Activated CD8-positive, alpha-beta T cell treated with anti-CD3 and anti-CD28 coated beads for 36 hours (primary cell): ENCODE measurements at regions not wholly inside any gene's neighbourhood (a gene's known extent, or its start where the extent isn't known, plus 50 kb on each side); places are given as distances from the start of the nearest gene placed in this dataset.
A peak's percentile ranks its signal among the peaks of the same experiment; 100 is the strongest.

Experiments used
- ATAC-seq: fragments of 200-7000 bp; cut with Tn5 transposase; one replicate; pipeline ENCODE4 v1.10.0; 2021; ENCODE audit warnings: mild to moderate bottlenecking, moderate library complexity
- CTCF ChIA-PET: fragments of 350-600 bp; sonication (Branson Sonifier 250); formaldehyde crosslinking; loops from one replicate; lab custom pipeline; 2021; ENCODE audit warnings: antibody characterized with exemption; lab: Charles Lee
- POLR2A ChIA-PET: fragments of 350-600 bp; sonication (Branson Sonifier 250); formaldehyde crosslinking; loops from one replicate; lab custom pipeline; 2021; ENCODE audit warnings: antibody characterized with exemption; lab: Charles Lee
- DNase-seq: peaks from one replicate; pipeline ENCODE4 v3.0.0-alpha.2; 2020
- H3K27ac Mint-ChIP-seq: one replicate; pipeline ENCODE4 v1.8.0; 2021; ENCODE audit warnings: mild to moderate bottlenecking, mixed read lengths
- H3K27me3 Mint-ChIP-seq: one replicate; pipeline ENCODE4 v1.8.0; 2021; ENCODE audit warnings: mixed read lengths
- H3K36me3 Mint-ChIP-seq: one replicate; pipeline ENCODE4 v1.8.0; 2021; ENCODE audit warnings: low read depth, mixed read lengths
- H3K4me1 Mint-ChIP-seq: one replicate; pipeline ENCODE4 v1.8.0; 2021; ENCODE audit warnings: low read depth, mixed read lengths
- H3K4me3 Mint-ChIP-seq: one replicate; pipeline ENCODE4 v1.8.0; 2021; ENCODE audit warnings: mild to moderate bottlenecking, moderate library complexity, mixed read lengths
- H3K9me3 Mint-ChIP-seq: one replicate; pipeline ENCODE4 v1.8.0; 2021; ENCODE audit warnings: mixed read lengths
- intact Hi-C: fragments of 100-400 bp; cut with micrococcal nuclease; formaldehyde crosslinking; loops from one replicate; pipeline ENCODE4 v1.10.0; 2022
- TF ChIP-seq, protein P1 (sequence below): fragments of 200-600 bp; IDR thresholded peaks from one replicate; pipeline ENCODE4 v1.8.0; 2022; ENCODE audit warnings: antibody characterized with exemption, mild to moderate bottlenecking

GRCh38 chr17:5758651-5759050, 174.3 kb upstream of the NLRP1 start:
- DNase-seq: peak; percentile 7
- no peak for ATAC-seq
- Mint-ChIP-seq H3K9me3 (no peaks in the 10 kb centered on the region), H3K36me3 (no peaks in the 10 kb centered on the region), H3K27me3 (peaks cover 9% of the 10 kb centered on the region), H3K27ac (no peak overlapping the region), H3K4me3 (no peak overlapping the region), H3K4me1 (no peaks in the 10 kb centered on the region)
- CTCF ChIA-PET: no interaction called here
- intact Hi-C loops: no loop called here
- POLR2A ChIA-PET: interaction anchor here (0.5 kb wide), 1 partner anchor 18 kb away, joined by 4 read pairs; no protein-coding TSS in a partner anchor
- TF ChIP-seq, protein P1, sequence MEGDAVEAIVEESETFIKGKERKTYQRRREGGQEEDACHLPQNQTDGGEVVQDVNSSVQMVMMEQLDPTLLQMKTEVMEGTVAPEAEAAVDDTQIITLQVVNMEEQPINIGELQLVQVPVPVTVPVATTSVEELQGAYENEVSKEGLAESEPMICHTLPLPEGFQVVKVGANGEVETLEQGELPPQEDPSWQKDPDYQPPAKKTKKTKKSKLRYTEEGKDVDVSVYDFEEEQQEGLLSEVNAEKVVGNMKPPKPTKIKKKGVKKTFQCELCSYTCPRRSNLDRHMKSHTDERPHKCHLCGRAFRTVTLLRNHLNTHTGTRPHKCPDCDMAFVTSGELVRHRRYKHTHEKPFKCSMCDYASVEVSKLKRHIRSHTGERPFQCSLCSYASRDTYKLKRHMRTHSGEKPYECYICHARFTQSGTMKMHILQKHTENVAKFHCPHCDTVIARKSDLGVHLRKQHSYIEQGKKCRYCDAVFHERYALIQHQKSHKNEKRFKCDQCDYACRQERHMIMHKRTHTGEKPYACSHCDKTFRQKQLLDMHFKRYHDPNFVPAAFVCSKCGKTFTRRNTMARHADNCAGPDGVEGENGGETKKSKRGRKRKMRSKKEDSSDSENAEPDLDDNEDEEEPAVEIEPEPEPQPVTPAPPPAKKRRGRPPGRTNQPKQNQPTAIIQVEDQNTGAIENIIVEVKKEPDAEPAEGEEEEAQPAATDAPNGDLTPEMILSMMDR: no peak

GRCh38 chr17:5759501-5759925, 175.2 kb upstream of the NLRP1 start:
- TF ChIP-seq, protein P1: no peak

GRCh38 chr17:5762191-5762590, 177.9 kb upstream of the NLRP1 start:
- H3K4me3 Mint-ChIP-seq: no peak overlapping the region
- TF ChIP-seq, protein P1: no peak
- CTCF ChIA-PET: no interaction called here

More at GRCh38 chr17:5759501-5759925, 175.2 kb upstream of the NLRP1 start:
- ATAC-seq (no peak), DNase-seq (no peak)
- peaks cover 9% of the 10 kb centered on the region for H3K27me3 Mint-ChIP-seq
- ChIA-PET POLR2A (no interaction called here), CTCF (no interaction called here)
- H3K9me3 Mint-ChIP-seq: no peaks in the 10 kb centered on the region
- H3K4me1 Mint-ChIP-seq: no peaks in the 10 kb centered on the region
- H3K4me3 Mint-ChIP-seq: no peak overlapping the region
- H3K27ac Mint-ChIP-seq: no peak overlapping the region
- no peaks in the 10 kb centered on the region for H3K36me3 Mint-ChIP-seq
- intact Hi-C loops: no loop called here

DNA sequence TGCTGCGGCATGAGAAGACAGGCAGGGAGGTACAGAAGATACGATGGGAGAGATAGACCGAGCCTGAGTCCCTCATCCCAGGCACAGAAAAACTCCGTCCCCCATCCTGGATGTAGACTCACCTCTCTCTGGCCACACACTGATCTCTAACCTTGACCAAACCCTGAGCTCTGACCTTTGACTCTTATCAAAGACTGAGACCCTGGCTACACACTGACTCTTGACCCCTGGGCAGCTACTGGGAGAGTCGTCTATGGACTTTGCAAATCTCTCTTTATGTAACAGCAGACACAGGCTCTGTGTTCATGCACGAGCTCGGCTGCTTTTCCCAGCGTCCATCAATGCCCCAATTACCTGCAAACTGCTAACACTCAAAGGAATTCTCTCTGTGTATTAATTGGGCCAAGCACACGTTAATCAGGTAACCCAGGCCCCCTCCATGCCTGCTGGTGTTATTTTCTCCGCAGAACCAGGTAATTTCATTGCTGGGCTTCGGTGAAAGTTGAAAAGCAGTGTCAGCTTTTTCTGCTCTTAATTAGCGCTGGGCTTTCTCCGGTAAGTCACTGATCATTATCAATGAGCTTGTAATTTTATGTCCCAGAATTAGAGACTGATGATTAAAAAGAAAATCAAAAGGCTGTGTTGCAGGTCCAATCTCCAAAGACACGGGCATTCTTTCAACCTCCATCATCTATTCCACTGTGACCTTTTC, 179.4 kb upstream of the NLRP1 start:
- CTCF ChIA-PET: no interaction called here
- Mint-ChIP-seq H3K4me1 (no peaks in the 10 kb centered on the region), H3K9me3 (no peaks in the 10 kb centered on the region), H3K4me3 (no peak overlapping the region), H3K27me3 (peaks cover 18% of the 10 kb centered on the region), H3K27ac (no peak overlapping the region), H3K36me3 (no peaks in the 10 kb centered on the region)
- TF ChIP-seq, protein P1: no peak
- ATAC-seq (no peak), DNase-seq (no peak)
- POLR2A ChIA-PET: no interaction called here
- intact Hi-C loops: no loop called here

More at GRCh38 chr17:5762191-5762590, 177.9 kb upstream of the NLRP1 start:
- POLR2A ChIA-PET: no interaction called here
- no peaks in the 10 kb centered on the region for H3K4me1 Mint-ChIP-seq
- peaks cover 12% of the 10 kb centered on the region for H3K27me3 Mint-ChIP-seq
- intact Hi-C loops: no loop called here
- DNase-seq: no peak
- no peaks in the 10 kb centered on the region for H3K36me3 Mint-ChIP-seq
- no peak for ATAC-seq
- H3K9me3 Mint-ChIP-seq: no peaks in the 10 kb centered on the region
- no peak overlapping the region for H3K27ac Mint-ChIP-seq

- no peak for DNase-seq
- H3K27me3 Mint-ChIP-seq: peaks cover 29% of the 10 kb centered on the region
- no peak overlapping the region for H3K4me3 Mint-ChIP-seq
- intact Hi-C loops: no loop called here
- TF ChIP-seq, protein P1: no peak
- H3K27ac Mint-ChIP-seq: no peak overlapping the region
- ChIA-PET POLR2A (no interaction called here), CTCF (no interaction called here)
- no peaks in the 10 kb centered on the region for H3K4me1 Mint-ChIP-seq
- no peak for ATAC-seq
- H3K36me3 Mint-ChIP-seq: no peaks in the 10 kb centered on the region
- no peaks in the 10 kb centered on the region for H3K9me3 Mint-ChIP-seq
Observed at GRCh38 chr17:5769593-5770354, 185.5 kb upstream of the NLRP1 start.
